Natural killer cell (primary cell): ENCODE measurements at regions not wholly inside any gene's neighbourhood (a gene's known extent, or its start where the extent isn't known, plus 50 kb on each side); places are given as distances from the start of the nearest gene placed in this dataset.

Experiments
- ATAC-seq, 3 donors: fragments of 150-1000 bp in 2 of 3; fragments of 200-7000 bp in 1 of 3; cut with Tn5 transposase; 1 replicate in 1 of 3; 2 replicates in 2 of 3; pipeline ENCODE4 v1.10.0; 2021; ENCODE audit warnings: mild to moderate bottlenecking in 2 of 3, moderate library complexity in 2 of 3
- DNase-seq, 2 donors: peaks; one replicate each; pipeline versions ENCODE4 v3.0.0 to v3.0.0-alpha.2; 2013 to 2021; ENCODE audit warnings: mixed read lengths in 1 of 2
- H3K27ac ChIP-seq: one replicate; pipeline ENCODE4 v1.5.1; 2013; ENCODE audit warnings: mild to moderate bottlenecking, low read length
- H3K27me3 ChIP-seq: one replicate; pipeline ENCODE4 v1.6.1; 2013; ENCODE audit warnings: low read length; ENCODE audit not compliant: control insufficient read depth, insufficient read depth
- H3K36me3 ChIP-seq: one replicate; pipeline ENCODE4 v1.6.1; 2013; ENCODE audit warnings: low read length; ENCODE audit not compliant: control insufficient read depth, insufficient read depth
- H3K4me1 ChIP-seq: one replicate; pipeline ENCODE4 v1.6.1; 2013; ENCODE audit warnings: low read length; ENCODE audit not compliant: control insufficient read depth, insufficient read depth
- H3K4me3 ChIP-seq: one replicate; pipeline ENCODE4 v1.5.1; 2013; ENCODE audit warnings: low read length
- H3K9me3 ChIP-seq: one replicate; pipeline ENCODE4 v1.6.1; 2013; ENCODE audit warnings: low read length; ENCODE audit not compliant: control insufficient read depth, insufficient read depth
- H3K27ac Mint-ChIP-seq, 2 donors: one replicate each; pipeline ENCODE4 v1.8.0; 2022; ENCODE audit warnings: mild to moderate bottlenecking in 2 of 2, mixed read lengths in 2 of 2, moderate library complexity in 1 of 2
- H3K27me3 Mint-ChIP-seq, 2 donors: one replicate each; pipeline ENCODE4 v1.8.0; 2022; ENCODE audit warnings: low read depth in 2 of 2, mixed read lengths in 2 of 2
- H3K36me3 Mint-ChIP-seq: one replicate; pipeline ENCODE4 v1.8.0; 2022; ENCODE audit warnings: mixed read lengths
- H3K4me1 Mint-ChIP-seq, 2 donors: one replicate each; pipeline ENCODE4 v1.8.0; 2022; ENCODE audit warnings: mixed read lengths in 2 of 2
- H3K4me3 Mint-ChIP-seq: one replicate; pipeline ENCODE4 v1.8.0; 2022; ENCODE audit warnings: mild to moderate bottlenecking, moderate library complexity, mixed read lengths
- H3K9me3 Mint-ChIP-seq, 2 donors: one replicate each; pipeline ENCODE4 v1.8.0; 2022; ENCODE audit warnings: mixed read lengths in 2 of 2
- WGBS: methylation state at CpG from one replicate; pipeline ENCODE4 v1.1.7; 2013; ENCODE audit warnings: missing lambda C conversion rate; ENCODE audit not compliant: insufficient coverage; 5-methylcytosine and 5-hydroxymethylcytosine counted together
- intact Hi-C: fragments of 100-400 bp; cut with micrococcal nuclease; formaldehyde crosslinking; loops from one replicate; pipeline ENCODE4 v1.14.2; 2022
- TF ChIP-seq, protein P1 (sequence below): fragments of 200-600 bp; IDR thresholded peaks from one replicate; pipeline ENCODE4 v1.8.0; 2022; ENCODE audit warnings: antibody characterized with exemption

- no peak overlapping the region for H3K4me3 Mint-ChIP-seq
- H3K27ac ChIP-seq = no peak overlapping the region
- intact Hi-C loops = no loop called here
- peaks cover 3 to 12% of the 10 kb centered on the region in 2 donors for H3K9me3 Mint-ChIP-seq
- TF ChIP-seq, protein P1, sequence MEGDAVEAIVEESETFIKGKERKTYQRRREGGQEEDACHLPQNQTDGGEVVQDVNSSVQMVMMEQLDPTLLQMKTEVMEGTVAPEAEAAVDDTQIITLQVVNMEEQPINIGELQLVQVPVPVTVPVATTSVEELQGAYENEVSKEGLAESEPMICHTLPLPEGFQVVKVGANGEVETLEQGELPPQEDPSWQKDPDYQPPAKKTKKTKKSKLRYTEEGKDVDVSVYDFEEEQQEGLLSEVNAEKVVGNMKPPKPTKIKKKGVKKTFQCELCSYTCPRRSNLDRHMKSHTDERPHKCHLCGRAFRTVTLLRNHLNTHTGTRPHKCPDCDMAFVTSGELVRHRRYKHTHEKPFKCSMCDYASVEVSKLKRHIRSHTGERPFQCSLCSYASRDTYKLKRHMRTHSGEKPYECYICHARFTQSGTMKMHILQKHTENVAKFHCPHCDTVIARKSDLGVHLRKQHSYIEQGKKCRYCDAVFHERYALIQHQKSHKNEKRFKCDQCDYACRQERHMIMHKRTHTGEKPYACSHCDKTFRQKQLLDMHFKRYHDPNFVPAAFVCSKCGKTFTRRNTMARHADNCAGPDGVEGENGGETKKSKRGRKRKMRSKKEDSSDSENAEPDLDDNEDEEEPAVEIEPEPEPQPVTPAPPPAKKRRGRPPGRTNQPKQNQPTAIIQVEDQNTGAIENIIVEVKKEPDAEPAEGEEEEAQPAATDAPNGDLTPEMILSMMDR = no peak
- H3K9me3 ChIP-seq = no peaks in the 10 kb centered on the region
- no peak overlapping the region for H3K27ac Mint-ChIP-seq
- no peaks in the 10 kb centered on the region for H3K27me3 Mint-ChIP-seq
- H3K4me1 Mint-ChIP-seq = no peaks in the 10 kb centered on the region
- H3K4me3 ChIP-seq = no peak overlapping the region
- ATAC-seq (no peak), DNase-seq (no peak)
- 100% methylated on average over 1 of the region's 1 CpG for WGBS
- H3K4me1 ChIP-seq = no peaks in the 10 kb centered on the region
- no peaks in the 10 kb centered on the region for H3K36me3 ChIP-seq
- no peaks in the 10 kb centered on the region for H3K27me3 ChIP-seq
- peaks cover 11% of the 10 kb centered on the region for H3K36me3 Mint-ChIP-seq
Observed at GRCh38 chr7:79702116-79702515, 248.6 kb upstream of the MAGI2 start.

DNA sequence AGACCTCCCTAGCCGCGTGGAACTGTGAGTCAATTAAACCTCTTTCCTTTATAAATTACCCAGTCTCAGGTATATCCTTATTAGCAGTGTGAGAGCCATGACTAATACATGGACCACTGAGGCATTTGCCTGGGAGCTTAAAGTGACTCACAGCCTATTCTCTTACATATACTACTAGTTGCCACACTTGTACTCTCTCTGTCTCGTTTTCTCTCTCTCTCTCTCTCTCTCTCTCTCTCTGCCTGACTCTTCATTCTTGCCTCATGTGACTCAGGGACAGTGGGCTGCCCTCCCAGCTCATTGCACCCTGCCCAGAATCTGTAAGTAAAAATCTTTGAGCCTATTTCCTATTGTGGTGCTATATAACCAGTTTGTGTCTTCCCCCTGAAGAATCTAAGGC lies 238.5 kb upstream of the MAGI2 start:
- no peaks in the 10 kb centered on the region for H3K27me3 Mint-ChIP-seq
- no peaks in the 10 kb centered on the region for H3K4me1 Mint-ChIP-seq
- H3K9me3 Mint-ChIP-seq = peaks cover 13 to 14% of the 10 kb centered on the region in 2 donors
- Histone ChIP-seq H3K27ac (no peak overlapping the region), H3K4me1 (no peaks in the 10 kb centered on the region), H3K36me3 (no peaks in the 10 kb centered on the region), H3K27me3 (no peaks in the 10 kb centered on the region), H3K9me3 (no peaks in the 10 kb centered on the region), H3K4me3 (no peak overlapping the region)
- DNase-seq = no peak
- intact Hi-C loops = no loop called here
- 82% methylated on average over 3 of the region's 3 CpGs for WGBS
- peaks cover 9% of the 10 kb centered on the region for H3K36me3 Mint-ChIP-seq
- no peak overlapping the region for H3K27ac Mint-ChIP-seq
- H3K4me3 Mint-ChIP-seq = no peak overlapping the region
- TF ChIP-seq, protein P1 = no peak
- ATAC-seq = no peak

- Histone ChIP-seq H3K27ac (no peak overlapping the region), H3K4me1 (no peaks in the 10 kb centered on the region), H3K36me3 (no peaks in the 10 kb centered on the region), H3K27me3 (no peaks in the 10 kb centered on the region), H3K4me3 (no peak overlapping the region), H3K9me3 (no peaks in the 10 kb centered on the region)
- Mint-ChIP-seq H3K36me3 (peaks cover 9% of the 10 kb centered on the region), H3K4me3 (no peak overlapping the region), H3K9me3 (peaks cover 14 to 16% of the 10 kb centered on the region in 2 donors), H3K27ac (no peak overlapping the region), H3K27me3 (no peaks in the 10 kb centered on the region), H3K4me1 (no peaks in the 10 kb centered on the region)
- TF ChIP-seq, protein P1 = no peak
- ATAC-seq = no peak
- intact Hi-C loops = no loop called here
- WGBS = 78% methylated on average over 2 of the region's 2 CpGs
- DNase-seq = no peak
Observed at GRCh38 chr7:79691074-79691473, 237.6 kb upstream of the MAGI2 start.

DNA sequence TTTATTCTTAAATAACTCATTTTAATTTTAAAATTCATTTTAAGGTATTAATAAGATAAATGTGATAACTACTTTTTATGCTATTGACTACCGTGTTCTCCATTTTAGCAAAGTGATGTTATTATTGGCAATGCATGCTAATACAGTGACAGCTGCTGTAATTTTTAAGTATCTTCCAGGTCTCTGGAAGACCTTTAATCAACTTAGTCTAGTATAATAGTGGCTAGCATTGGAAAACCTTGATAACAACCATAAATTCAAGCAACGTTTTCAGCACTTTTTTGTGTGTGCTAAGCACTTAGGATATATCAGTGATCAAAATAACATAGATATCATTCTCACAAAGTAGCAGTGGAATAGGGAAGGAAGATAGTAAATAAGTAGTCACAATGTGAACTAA lies 230.9 kb upstream of the MAGI2 start:
- no peaks in the 10 kb centered on the region for H3K36me3 ChIP-seq
- no peaks in the 10 kb centered on the region for H3K9me3 ChIP-seq
- Mint-ChIP-seq H3K27me3 (no peaks in the 10 kb centered on the region), H3K36me3 (no peaks in the 10 kb centered on the region), H3K27ac (no peak overlapping the region), H3K9me3 (peaks cover 22 to 30% of the 10 kb centered on the region in 2 donors), H3K4me3 (no peak overlapping the region), H3K4me1 (no peaks in the 10 kb centered on the region)
- no peaks in the 10 kb centered on the region for H3K4me1 ChIP-seq
- no peak overlapping the region for H3K27ac ChIP-seq
- TF ChIP-seq, protein P1 = no peak
- WGBS = 100% methylated on average over 1 of the region's 2 CpGs
- DNase-seq (no peak), ATAC-seq (no peak)
- intact Hi-C loops = no loop called here
- H3K4me3 ChIP-seq = no peak overlapping the region
- H3K27me3 ChIP-seq = no peaks in the 10 kb centered on the region
